ENCODE measurements at regions not wholly inside any gene's neighbourhood (a gene's known extent, or its start where the extent isn't known, plus 50 kb on each side); places are given as distances from the start of the nearest gene placed in this dataset.

DNA sequence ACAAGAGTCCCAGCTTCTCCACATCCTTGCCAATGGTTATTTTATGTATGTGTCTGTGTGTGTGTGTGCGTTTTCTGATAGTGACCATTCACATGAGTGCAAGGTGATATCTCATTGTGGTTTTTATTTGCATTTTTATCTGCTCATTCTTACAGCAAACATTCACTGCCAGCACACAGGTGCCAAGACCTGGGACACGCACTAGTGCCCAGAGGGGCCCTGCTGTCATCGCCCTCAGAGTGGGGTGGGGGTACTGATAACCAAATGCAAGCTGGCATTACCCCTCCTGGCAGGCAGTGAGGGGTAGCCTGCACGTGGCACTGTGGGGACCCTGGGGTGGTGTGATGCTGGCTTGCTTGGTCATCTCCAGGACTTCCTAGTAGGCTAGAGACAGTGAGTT lies 285.4 kb downstream of the LPIN1 start:
- no peaks in the 10 kb centered on the region for H3K36me3 ChIP-seq (ENCODE audit: control insufficient read depth, insufficient read depth, low read length)
- no peak for TF ChIP-seq CTCF (IDR thresholded peaks at IDR 0.05; ENCODE audit: insufficient read depth, low read length, poor library complexity, severe bottlenecking)
- H3K4me3 ChIP-seq (ENCODE audit: low read depth, low read length): no peak overlapping the region
- DNase-seq (ENCODE audit: low read depth): no peak
- no peaks in the 10 kb centered on the region for H3K27me3 ChIP-seq (ENCODE audit: control insufficient read depth, insufficient read depth, low read length)

GRCh38 chr2:12032398-12032797 lies 286.0 kb downstream of the LPIN1 start:
- H3K36me3 ChIP-seq (ENCODE audit: control insufficient read depth, insufficient read depth, low read length): no peaks in the 10 kb centered on the region
- DNase-seq (ENCODE audit: low read depth): no peak
- H3K4me3 ChIP-seq (ENCODE audit: low read depth, low read length): no peak overlapping the region
- peak; percentile 7 for TF ChIP-seq CTCF (IDR thresholded peaks at IDR 0.05; ENCODE audit: insufficient read depth, low read length, poor library complexity, severe bottlenecking)
- no peaks in the 10 kb centered on the region for H3K27me3 ChIP-seq (ENCODE audit: control insufficient read depth, insufficient read depth, low read length)

GRCh38 chr2:12032975-12033374 lies 286.5 kb downstream of the LPIN1 start:
- H3K36me3 ChIP-seq (ENCODE audit: control insufficient read depth, insufficient read depth, low read length): no peaks in the 10 kb centered on the region
- H3K27me3 ChIP-seq (ENCODE audit: control insufficient read depth, insufficient read depth, low read length): no peaks in the 10 kb centered on the region
- DNase-seq (ENCODE audit: low read depth): no peak
- H3K4me3 ChIP-seq (ENCODE audit: low read depth, low read length): no peak overlapping the region
- no peak for TF ChIP-seq CTCF (IDR thresholded peaks at IDR 0.05; ENCODE audit: insufficient read depth, low read length, poor library complexity, severe bottlenecking)

GRCh38 chr2:12033494-12033893 lies 287.1 kb downstream of the LPIN1 start:
- TF ChIP-seq CTCF (IDR thresholded peaks at IDR 0.05; ENCODE audit: insufficient read depth, low read length, poor library complexity, severe bottlenecking): no peak

GRCh38 chr2:12034382-12034781 lies 287.9 kb downstream of the LPIN1 start:
- DNase-seq (ENCODE audit: low read depth): no peak
- no peaks in the 10 kb centered on the region for H3K27me3 ChIP-seq (ENCODE audit: control insufficient read depth, insufficient read depth, low read length)
- H3K36me3 ChIP-seq (ENCODE audit: control insufficient read depth, insufficient read depth, low read length): no peaks in the 10 kb centered on the region
- no peak for TF ChIP-seq CTCF (IDR thresholded peaks at IDR 0.05; ENCODE audit: insufficient read depth, low read length, poor library complexity, severe bottlenecking)
- H3K4me3 ChIP-seq (ENCODE audit: low read depth, low read length): no peak overlapping the region

More at GRCh38 chr2:12033494-12033893, 287.1 kb downstream of the LPIN1 start:
- Histone ChIP-seq H3K27me3 (ENCODE audit: control insufficient read depth, insufficient read depth, low read length) (no peaks in the 10 kb centered on the region), H3K36me3 (ENCODE audit: control insufficient read depth, insufficient read depth, low read length) (no peaks in the 10 kb centered on the region), H3K4me3 (ENCODE audit: low read depth, low read length) (no peak overlapping the region)
- no peak for DNase-seq (ENCODE audit: low read depth)

DNA sequence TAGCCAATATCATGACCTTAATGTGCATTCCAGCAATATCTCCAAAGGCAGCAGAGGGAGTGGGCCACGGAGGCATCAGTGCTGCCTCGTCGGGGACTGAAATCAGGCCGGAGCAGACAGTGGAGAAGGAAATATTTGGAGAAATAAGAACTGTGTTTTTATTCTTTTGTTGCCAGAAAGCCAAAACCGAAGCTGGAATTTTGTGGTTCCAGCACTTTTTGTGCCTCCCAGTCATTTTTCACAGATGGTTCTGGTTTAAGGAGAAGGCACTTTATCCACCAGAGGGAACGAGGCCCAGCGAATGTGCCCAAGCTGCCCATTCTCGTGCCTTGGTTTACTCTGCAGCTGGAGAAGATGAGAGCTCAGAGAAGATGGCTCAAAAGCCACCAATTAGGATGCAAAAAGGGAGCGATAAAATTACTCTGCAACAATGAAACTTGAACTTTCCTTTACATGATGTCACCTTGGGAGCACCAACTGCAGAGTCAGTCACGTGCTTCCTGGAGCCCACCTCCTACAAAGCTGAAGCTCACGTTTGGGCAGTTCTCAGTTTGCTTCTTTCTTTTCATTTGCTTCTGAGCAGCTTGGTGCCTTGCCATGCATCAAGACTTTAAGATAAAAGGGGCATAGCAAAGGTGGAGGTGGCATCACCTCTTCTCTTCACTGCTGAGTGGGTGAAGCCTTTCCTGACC lies 288.7 kb downstream of the LPIN1 start:
- no peak for TF ChIP-seq CTCF (IDR thresholded peaks at IDR 0.05; ENCODE audit: insufficient read depth, low read length, poor library complexity, severe bottlenecking)
- no peak overlapping the region for H3K4me3 ChIP-seq (ENCODE audit: low read depth, low read length)
- no peaks in the 10 kb centered on the region for H3K27me3 ChIP-seq (ENCODE audit: control insufficient read depth, insufficient read depth, low read length)
- no peaks in the 10 kb centered on the region for H3K36me3 ChIP-seq (ENCODE audit: control insufficient read depth, insufficient read depth, low read length)
- DNase-seq (ENCODE audit: low read depth): no peak
